Left ventricle myocardium inferior (tissue), 1 donor: ENCODE measurements at regions not wholly inside any gene's neighbourhood (a gene's known extent, or its start where the extent isn't known, plus 50 kb on each side); places are given as distances from the start of the nearest gene placed in this dataset.
"Not testable (repeated sequence)": the region's sequence is repeated elsewhere in the genome, so short reads cannot be mapped to it uniquely, and the experiment has no call there.

Source experiments
- DNase-seq: peaks from one replicate; pipeline ENCODE4 v3.0.0-alpha.2; 2020
- H3K27ac ChIP-seq: fragments of 200-600 bp; replicated peaks from 2 replicates; pipeline ENCODE4 v1.8.0; 2021
- H3K27me3 ChIP-seq: fragments of 200-600 bp; 2 replicates; pipeline ENCODE4 v1.8.0; 2021; ENCODE audit warnings: low read depth
- H3K36me3 ChIP-seq: fragments of 200-600 bp; 2 replicates; pipeline ENCODE4 v1.8.0; 2021
- H3K4me1 ChIP-seq: fragments of 200-600 bp; 2 replicates; pipeline ENCODE4 v1.8.0; 2021
- H3K4me3 ChIP-seq: fragments of 200-600 bp; 2 replicates; pipeline ENCODE4 v1.8.0; 2021; ENCODE audit warnings: mild to moderate bottlenecking, moderate library complexity
- H3K9me3 ChIP-seq: fragments of 200-600 bp; replicated peaks from 2 replicates; pipeline ENCODE4 v1.8.0; 2021
- CTCF ChIP-seq: fragments of 200-600 bp; IDR thresholded peaks from 2 replicates; pipeline ENCODE4 v1.8.0; 2021; ENCODE audit warnings: antibody characterized with exemption, mild to moderate bottlenecking, borderline replicate concordance
- intact Hi-C: fragments of 100-400 bp; cut with micrococcal nuclease; formaldehyde crosslinking; loops from one replicate; pipeline ENCODE4 v1.11.0; 2022
- donor health status: DM: no; HTN: yes; CAD: no; lungs with severe emphysema.

- Histone ChIP-seq H3K9me3 (peaks cover 5% of the 10 kb centered on the region), H3K27ac (no peak overlapping the region), H3K4me3 (no peak overlapping the region), H3K36me3 (no peaks in the 10 kb centered on the region), H3K27me3 (no peaks in the 10 kb centered on the region), H3K4me1 (no peaks in the 10 kb centered on the region)
- DNase-seq: no peak
- TF ChIP-seq CTCF: no peak
- intact Hi-C loops: no loop called here
These were observed 497.4 kb downstream of the DISC1 start for GRCh38 chr1:232123775-232124659.

GRCh38 chr1:232117903-232118302 is 491.3 kb downstream of the DISC1 start:
- H3K27me3 ChIP-seq, H3K4me1 ChIP-seq, DNase-seq, intact Hi-C loops, H3K9me3 ChIP-seq, H3K4me3 ChIP-seq, H3K27ac ChIP-seq, H3K36me3 ChIP-seq: not testable (repeated sequence)

GRCh38 chr1:232114985-232115384 is 488.4 kb downstream of the DISC1 start:
- Histone ChIP-seq H3K4me1 (no peaks in the 10 kb centered on the region), H3K27me3 (no peaks in the 10 kb centered on the region), H3K27ac (no peak overlapping the region), H3K4me3 (no peak overlapping the region), H3K36me3 (no peaks in the 10 kb centered on the region), H3K9me3 (no peaks in the 10 kb centered on the region)
- intact Hi-C loops: no loop called here
- no peak for DNase-seq
- TF ChIP-seq CTCF: no peak

- no peaks in the 10 kb centered on the region for H3K36me3 ChIP-seq
- peak overlapping the region; percentile 31 for H3K27ac ChIP-seq
- no peak for TF ChIP-seq CTCF
- H3K4me1 ChIP-seq: no peaks in the 10 kb centered on the region
- no peaks in the 10 kb centered on the region for H3K9me3 ChIP-seq
- DNase-seq: no peak
- H3K4me3 ChIP-seq: no peak overlapping the region
- no peaks in the 10 kb centered on the region for H3K27me3 ChIP-seq
- intact Hi-C loops: no loop called here
These were observed 485.5 kb downstream of the DISC1 start for GRCh38 chr1:232112076-232112475.

- Histone ChIP-seq H3K4me1 (no peaks in the 10 kb centered on the region), H3K36me3 (no peaks in the 10 kb centered on the region), H3K27ac (peak overlapping the region; percentile 28), H3K9me3 (no peaks in the 10 kb centered on the region), H3K4me3 (no peak overlapping the region), H3K27me3 (no peaks in the 10 kb centered on the region)
- intact Hi-C loops: no loop called here
- no peak for DNase-seq
- no peak for TF ChIP-seq CTCF
These were observed 485.0 kb downstream of the DISC1 start for GRCh38 chr1:232111611-232112010.
